UCSD-AML1 (cell line): ENCODE measurements at regions not wholly inside any gene's neighbourhood (a gene's known extent, or its start where the extent isn't known, plus 50 kb on each side); places are given as distances from the start of the nearest gene placed in this dataset.

ENCODE experiments used
- DNase-seq: peaks from one replicate; lab custom pipeline; 2025; ENCODE audit not compliant: unreplicated experiment; lab: John Stamatoyannopoulos, UW

DNA sequence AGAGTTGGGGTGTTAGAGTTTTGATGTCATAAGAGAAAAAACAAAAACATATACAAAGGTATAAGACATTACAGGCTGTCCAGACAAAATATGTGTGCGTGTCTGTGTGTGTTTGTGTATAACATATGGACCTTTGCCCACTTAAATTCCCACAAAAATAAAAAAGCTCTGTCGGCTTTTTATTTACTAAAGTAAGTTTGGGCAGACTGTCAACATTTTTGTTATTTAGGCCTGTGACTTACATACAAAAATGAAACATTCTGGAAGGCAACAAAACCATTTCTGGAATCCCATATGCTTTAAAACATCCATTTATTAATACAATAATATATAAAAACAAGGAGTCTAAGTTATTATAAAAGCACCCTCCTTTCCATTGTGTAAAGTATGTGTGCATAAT is 960.1 kb upstream of the FAT3 start:
- DNase-seq = no peak

DNA sequence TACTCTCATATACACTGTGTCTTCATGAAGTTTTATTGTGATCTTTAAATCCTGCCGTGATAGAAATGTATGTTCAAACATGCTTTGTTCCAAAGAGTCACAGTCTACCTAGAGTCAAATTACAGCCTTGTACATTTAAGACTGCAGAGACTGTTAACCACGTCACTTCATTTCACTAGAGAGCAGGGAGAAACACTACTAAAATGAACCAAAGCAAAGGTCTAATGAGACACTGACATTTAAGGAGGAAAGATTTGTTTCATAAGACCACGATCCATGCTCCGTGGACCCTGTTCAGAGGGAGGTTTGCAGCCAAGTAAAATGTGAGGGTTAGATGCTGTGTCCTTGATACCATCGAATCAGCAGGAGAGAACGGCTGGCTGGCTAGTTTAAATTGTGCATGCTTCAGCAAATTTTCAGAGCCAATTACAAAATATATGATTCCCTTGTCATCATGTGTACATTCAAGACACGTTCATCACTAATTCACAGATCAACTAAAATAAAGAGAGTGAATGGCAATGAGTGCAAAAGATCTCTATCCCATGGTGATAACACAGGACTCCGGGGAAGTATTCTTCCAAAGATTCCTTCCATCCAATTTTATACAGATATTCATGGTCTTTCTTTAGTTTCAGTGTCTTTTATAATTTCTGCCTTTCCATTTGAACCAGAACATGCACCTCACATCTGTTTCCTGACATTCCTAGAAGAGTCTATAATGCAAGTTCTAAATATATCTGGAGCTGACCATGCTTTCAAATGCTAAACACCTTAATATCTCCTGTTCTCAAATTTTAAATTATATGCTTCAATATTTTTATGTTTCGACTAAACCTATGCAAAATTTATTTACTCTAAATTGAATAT is 960.9 kb upstream of the FAT3 start:
- DNase-seq = no peak

GRCh38 chr11:91261513-91261912 is 963.1 kb upstream of the FAT3 start:
- DNase-seq = no peak

DNA sequence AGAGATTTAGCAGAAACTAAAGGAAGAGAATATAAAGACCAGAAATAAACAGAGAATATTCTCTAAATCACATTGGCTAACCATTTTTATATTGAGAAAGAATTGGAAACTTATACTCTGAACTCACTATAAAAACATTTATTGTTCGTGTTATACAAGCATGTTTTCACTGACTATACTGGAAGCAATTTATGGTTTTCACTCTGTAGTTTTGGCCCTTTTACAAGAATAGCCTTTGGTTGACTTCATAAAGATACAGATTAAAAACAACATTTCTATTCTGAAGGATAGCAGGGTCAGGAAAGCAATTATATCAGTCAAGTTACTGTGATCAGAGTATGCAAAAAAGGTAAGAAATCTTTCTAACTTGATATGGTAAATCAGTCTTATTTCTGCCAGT is 965.7 kb upstream of the FAT3 start:
- DNase-seq = no peak

DNA sequence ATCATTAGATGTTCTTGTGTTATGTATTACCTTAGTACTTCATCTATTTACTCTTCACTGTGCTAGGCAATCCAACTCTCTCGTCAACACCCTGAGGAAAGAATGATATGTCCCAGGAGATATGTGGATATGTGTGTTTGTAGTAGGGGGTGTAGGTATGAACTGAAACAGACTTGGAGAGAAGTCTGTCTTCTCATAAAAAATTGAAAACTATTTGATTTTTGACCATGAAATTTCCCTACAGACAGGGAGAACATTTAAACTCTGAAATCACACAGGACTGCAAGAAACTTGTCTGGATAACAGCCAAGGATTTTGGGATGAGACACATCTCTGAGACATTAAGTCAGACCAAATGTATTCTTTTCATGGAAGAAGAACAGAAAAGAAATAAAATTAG is 967.0 kb upstream of the FAT3 start:
- DNase-seq = no peak

GRCh38 chr11:91248199-91248807 is 976.3 kb upstream of the FAT3 start:
- no peak for DNase-seq

- no peak for DNase-seq
Measured at GRCh38 chr11:91247009-91247735, 977.4 kb upstream of the FAT3 start.

GRCh38 chr11:91244912-91245311 is 979.7 kb upstream of the FAT3 start:
- DNase-seq = no peak

DNA sequence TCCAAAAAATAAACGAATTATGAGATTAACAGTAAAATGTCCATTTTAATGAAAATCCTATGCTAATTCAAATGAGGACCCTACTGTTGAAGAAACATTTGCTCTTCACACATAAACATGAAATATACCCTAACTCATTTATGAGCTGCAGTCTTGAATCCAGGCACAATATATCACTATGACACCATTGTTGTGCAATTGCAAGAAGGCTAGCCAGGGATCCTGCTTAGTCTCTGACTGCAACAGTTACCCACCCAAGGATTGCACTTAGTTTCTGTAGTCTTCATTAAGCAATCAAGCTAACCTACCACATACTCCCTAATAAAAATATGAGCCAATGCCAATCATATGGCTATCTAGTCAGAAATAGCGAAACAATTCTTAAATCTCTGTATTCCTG is 981.0 kb upstream of the FAT3 start:
- DNase-seq = no peak

DNA sequence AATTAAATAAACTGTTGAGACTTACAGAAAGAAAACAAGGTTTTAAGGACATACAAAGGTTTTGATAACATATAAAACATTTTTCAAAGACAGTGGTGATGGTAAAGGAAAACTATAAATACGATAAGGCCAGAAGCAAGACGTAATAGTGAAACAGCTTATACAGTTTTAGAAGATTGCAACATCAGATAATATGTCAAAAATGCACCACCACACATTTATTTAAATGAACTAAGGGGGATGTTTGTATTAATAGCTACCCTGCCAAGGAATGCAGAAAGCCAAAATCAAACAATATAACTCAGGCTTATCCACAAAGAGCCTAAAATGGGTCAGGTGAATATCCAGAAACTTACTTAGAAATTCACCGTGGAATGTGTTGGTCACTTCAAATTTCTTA is 981.6 kb upstream of the FAT3 start:
- no peak for DNase-seq

DNA sequence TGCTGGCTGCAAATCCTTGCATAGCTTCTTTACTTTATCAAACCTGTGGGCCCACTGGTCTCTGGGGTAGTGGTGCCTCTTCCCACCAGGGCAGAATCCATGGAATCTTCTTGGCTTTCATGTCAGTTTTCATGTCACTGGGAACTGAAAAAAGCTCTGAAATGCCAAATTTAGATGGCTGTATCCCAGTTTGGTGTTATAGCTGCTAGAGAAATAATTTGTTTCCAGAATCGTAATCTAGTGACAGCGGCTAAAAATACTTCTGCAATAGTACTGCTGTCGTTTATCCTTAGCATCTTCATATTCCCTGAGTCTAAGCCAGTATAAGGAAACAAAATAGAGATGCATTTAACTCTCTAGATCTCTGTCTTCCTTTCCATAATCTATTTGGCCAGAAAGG is 983.4 kb upstream of the FAT3 start:
- no peak for DNase-seq

DNA sequence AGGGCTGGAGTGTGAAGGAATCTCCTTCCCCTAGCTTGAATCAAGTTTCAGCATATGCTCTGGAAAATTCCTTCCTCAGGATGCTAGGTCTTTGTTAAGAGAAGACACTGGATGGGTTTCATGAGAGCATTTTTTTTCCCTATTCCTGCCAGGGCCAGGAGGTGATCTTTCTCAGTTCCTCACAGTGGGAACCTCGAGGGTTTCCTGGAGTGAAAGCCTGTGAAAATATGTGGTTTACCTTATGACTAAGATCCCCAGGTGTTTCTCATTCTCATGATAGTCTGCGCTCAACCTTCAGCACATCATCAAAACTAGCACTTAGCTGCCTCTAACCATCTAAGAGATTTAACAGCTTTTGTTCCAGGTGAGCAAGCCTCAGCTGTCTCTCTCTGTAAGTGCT is 985.3 kb upstream of the FAT3 start:
- DNase-seq = no peak

- no peak for DNase-seq
Measured at GRCh38 chr11:91231226-91231625, 993.4 kb upstream of the FAT3 start.

- DNase-seq = no peak
Measured at GRCh38 chr11:91230647-91231046, 994.0 kb upstream of the FAT3 start.

GRCh38 chr11:91222830-91223229 is 1000.0 kb upstream of the CHORDC1 start:
- no peak for DNase-seq

- no peak for DNase-seq
Measured at GRCh38 chr11:91220476-91221202, 997.8 kb upstream of the CHORDC1 start.

DNA sequence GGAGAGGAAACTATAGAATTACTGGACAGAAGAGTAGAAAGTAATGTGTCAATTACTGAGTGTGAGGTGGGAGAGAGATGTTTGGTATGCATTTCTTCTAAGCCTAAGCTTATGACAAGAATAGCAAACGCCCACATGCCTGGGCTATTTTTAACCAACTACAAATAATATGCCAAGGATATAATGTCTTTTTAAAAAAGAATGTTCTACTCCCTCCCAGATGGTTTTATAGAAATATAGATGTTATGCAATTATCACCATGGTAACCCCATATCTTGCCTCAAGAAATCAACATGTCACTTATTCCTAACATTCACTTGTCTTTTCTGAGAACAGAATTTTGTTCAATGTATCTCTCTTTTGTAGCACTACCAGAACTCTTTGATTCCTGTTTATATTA is 996.7 kb upstream of the CHORDC1 start:
- no peak for DNase-seq

DNA sequence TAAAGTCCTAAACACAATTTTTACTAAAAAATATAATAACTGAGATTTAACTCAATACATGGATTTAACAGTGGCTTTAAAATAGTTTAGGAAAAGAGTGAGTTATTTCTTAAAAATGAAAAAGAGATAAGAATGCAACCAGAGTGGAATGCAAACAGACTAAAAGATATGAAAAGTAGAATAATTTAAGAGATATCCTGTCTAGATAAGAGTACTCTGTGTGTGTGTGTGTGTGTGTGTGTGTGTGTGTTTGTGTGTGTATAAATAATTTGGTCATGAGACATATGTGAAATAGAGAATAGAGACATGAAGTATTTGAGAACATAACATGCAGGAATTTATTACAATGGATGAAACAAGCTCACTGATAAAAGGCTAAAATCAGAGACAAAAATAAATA is 986.9 kb upstream of the CHORDC1 start:
- DNase-seq = no peak

- no peak for DNase-seq
Measured at GRCh38 chr11:91209306-91209705, 986.5 kb upstream of the CHORDC1 start.

DNA sequence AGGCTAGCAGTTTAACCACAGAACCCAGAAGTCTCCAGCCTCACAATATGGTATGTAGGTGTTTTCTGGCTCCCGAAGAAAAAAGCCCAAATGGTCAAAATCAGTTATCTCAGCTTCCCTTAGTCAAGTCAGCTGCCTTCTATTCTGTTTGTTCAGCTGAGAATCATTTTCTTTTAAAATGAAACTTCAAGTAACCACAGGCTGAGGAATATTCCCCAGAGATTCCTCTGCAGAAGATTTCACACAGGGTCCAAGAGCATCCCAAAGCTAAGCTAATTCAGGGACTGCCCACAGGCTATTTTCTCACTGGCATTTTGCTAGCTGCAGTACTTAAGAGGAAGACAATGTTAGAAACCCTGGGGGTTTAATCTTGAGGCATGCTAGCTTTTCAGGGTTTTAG is 977.0 kb upstream of the CHORDC1 start:
- no peak for DNase-seq

DNA sequence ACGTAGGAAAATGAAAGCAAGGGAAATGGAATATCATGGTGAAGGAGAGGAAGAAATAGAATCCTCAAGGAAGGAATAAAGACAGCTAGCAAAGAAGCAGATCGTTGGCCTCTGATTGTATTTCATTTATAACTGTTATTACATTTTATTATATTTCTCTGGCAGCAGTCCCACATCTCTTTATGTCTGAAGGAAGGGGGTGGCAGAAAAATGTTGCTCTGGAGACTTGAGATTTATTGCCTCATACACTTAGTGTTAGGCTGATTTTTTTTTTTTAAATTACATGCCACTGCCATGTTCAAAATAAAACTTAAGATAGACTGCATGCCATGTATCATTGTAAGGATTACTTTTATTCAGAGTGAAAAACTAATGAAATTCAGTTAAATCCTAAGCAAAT is 971.7 kb upstream of the CHORDC1 start:
- DNase-seq = no peak
